ENCODE measurements at regions not wholly inside any gene's neighbourhood (a gene's known extent, or its start where the extent isn't known, plus 50 kb on each side); places are given as distances from the start of the nearest gene placed in this dataset.
"Not testable (repeated sequence)": the region's sequence is repeated elsewhere in the genome, so short reads cannot be mapped to it uniquely, and the experiment has no call there.

GRCh38 chr16:85279402-85279801 is 167.1 kb upstream of the CIBAR2 start:
- no peak for DNase-seq

GRCh38 chr16:85279825-85280545 is 167.7 kb upstream of the CIBAR2 start:
- no peak for DNase-seq

GRCh38 chr16:85281181-85281580 is 168.9 kb upstream of the CIBAR2 start:
- DNase-seq: no peak

GRCh38 chr16:85282842-85283241 is 170.6 kb upstream of the CIBAR2 start:
- no peak for DNase-seq

GRCh38 chr16:85283305-85284050 is 171.2 kb upstream of the CIBAR2 start:
- DNase-seq: no peak

GRCh38 chr16:85284141-85284817 is 172.0 kb upstream of the CIBAR2 start:
- no peak for DNase-seq

- no peak for DNase-seq
Measured at GRCh38 chr16:85285681-85286065, 173.4 kb upstream of the CIBAR2 start.

- no peak for DNase-seq
Measured at GRCh38 chr16:85286066-85286831, 174.0 kb upstream of the CIBAR2 start.

GRCh38 chr16:85286951-85287814 is 174.9 kb upstream of the CIBAR2 start:
- DNase-seq: no peak

- not testable (repeated sequence) for DNase-seq
Measured at GRCh38 chr16:85287815-85288109, 175.5 kb upstream of the CIBAR2 start.

- DNase-seq: no peak
Measured at GRCh38 chr16:85288341-85288868, 176.1 kb upstream of the CIBAR2 start.

GRCh38 chr16:85288869-85289660 is 176.8 kb upstream of the CIBAR2 start:
- no peak for DNase-seq

- no peak for DNase-seq
Measured at GRCh38 chr16:85289760-85290625, 177.7 kb upstream of the CIBAR2 start.

GRCh38 chr16:85290626-85291301 is 178.5 kb upstream of the CIBAR2 start:
- no peak for DNase-seq

GRCh38 chr16:85291302-85292148 is 179.3 kb upstream of the CIBAR2 start:
- DNase-seq: peak in 1 of 2 donors; percentile 36

- DNase-seq: no peak
Measured at GRCh38 chr16:85293458-85293857, 181.2 kb upstream of the CIBAR2 start.

- no peak for DNase-seq
Measured at GRCh38 chr16:85293904-85294642, 181.8 kb upstream of the CIBAR2 start.
